ENCODE measurements at regions not wholly inside any gene's neighbourhood (a gene's known extent, or its start where the extent isn't known, plus 50 kb on each side); places are given as distances from the start of the nearest gene placed in this dataset.

DNA sequence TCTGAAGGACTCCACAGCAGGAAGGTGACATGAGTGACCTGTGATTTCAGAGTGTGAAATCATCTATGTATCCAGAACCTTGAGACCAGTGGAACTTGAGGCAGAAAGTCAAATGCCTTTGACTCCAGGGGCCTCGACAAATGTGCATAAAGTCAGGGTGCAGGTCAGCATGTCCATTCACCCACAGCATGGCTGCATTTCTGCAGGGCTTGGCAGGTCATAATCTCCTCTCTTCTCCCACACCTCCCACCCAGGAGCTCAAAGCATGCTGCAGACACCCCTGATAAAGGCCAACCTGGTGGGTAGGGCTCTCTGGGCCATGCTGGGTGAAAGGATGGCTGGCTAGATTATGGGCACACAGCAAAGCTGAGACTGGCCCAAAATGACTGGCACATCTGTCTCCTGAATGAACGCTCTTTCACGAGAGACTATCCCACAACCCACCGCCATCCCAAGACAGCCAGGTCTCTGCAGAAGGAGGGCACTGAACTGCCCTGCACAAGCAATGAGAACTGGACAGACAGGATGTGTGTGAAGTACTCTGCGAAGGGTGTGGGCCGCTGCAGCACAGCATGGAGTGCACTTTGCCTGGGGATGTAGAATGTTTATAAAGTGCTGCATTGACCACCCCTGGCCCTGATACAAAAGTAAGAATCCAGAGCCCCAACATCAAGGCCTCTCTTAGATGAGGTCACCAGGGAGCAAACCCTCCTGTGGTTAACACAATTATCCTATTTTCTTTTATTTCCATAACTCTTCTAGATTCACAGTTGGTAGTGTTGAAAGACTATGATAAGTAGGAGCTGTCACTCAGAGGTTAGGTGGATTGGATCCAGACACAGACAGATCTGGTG, 78.2 kb upstream of the NXT1 start:
- H3K23ac ChIP-seq (ENCODE audit: low read depth, low read length, poor library complexity): peak overlapping the region; percentile 55

GRCh38 chr20:23270382-23270911, 80.1 kb upstream of the NXT1 start:
- H2AK5ac ChIP-seq (ENCODE audit: low read depth, low read length): no peak overlapping the region
- H3K4ac ChIP-seq (ENCODE audit: low read length): no peak overlapping the region
- no peak overlapping the region for H2AFZ ChIP-seq (ENCODE audit: low read length)
- H3K23ac ChIP-seq (ENCODE audit: low read depth, low read length, poor library complexity): no peak overlapping the region
- H3K18ac ChIP-seq (ENCODE audit: low read length): no peak overlapping the region
- no peak overlapping the region for H2BK5ac ChIP-seq (ENCODE audit: low read length)
- H3K9me3 ChIP-seq (replicated peaks in 1 of 2; ENCODE audit: control insufficient read depth in 2 of 2, insufficient read depth in 1 of 2, low read depth in 1 of 2, low read length in 2 of 2): peaks cover 0 to 6% of the 10 kb centered on the region in 2 donors
- peaks cover 0 to 5% of the 10 kb centered on the region in 2 donors for H3K4me1 ChIP-seq (ENCODE audit: control insufficient read depth in 2 of 2, insufficient read depth in 1 of 2, low read depth in 1 of 2, low read length in 2 of 2)
- WGBS, 2 donors (ENCODE audit: extremely low coverage in 2 of 2, insufficient read length in 2 of 2, insufficient replicate concordance in 1 of 2): no CpG with 5 or more reads among the region's 11 CpGs
- no peak overlapping the region for H2BK12ac ChIP-seq (ENCODE audit: low read length)
- H3K27ac ChIP-seq (replicated peaks; ENCODE audit: low read length): no peak overlapping the region
- H3K4me2 ChIP-seq (ENCODE audit: insufficient read depth, low read length, poor library complexity, severe bottlenecking): no peak overlapping the region
- no peak overlapping the region for H4K8ac ChIP-seq (ENCODE audit: low read depth, low read length)
- H3K14ac ChIP-seq (ENCODE audit: low read length): no peak overlapping the region
- H3K9ac ChIP-seq (ENCODE audit: low read depth, low read length, poor library complexity): no peak overlapping the region
- DNase-seq (ENCODE audit: low spot score): no peak
- no peaks in the 10 kb centered on the region for H3K36me3 ChIP-seq (replicated peaks in 1 of 2; ENCODE audit: control insufficient read depth in 2 of 2, insufficient read depth in 2 of 2, low read length in 2 of 2)
- H3K27me3 ChIP-seq (ENCODE audit: control insufficient read depth in 3 of 3, insufficient read depth in 3 of 3, low read depth in 1 of 3, low read length in 3 of 3): no peaks in the 10 kb centered on the region
- no peak overlapping the region for H2BK120ac ChIP-seq (ENCODE audit: low read depth, low read length)
- H3K79me1 ChIP-seq (ENCODE audit: low read depth, low read length): no peaks in the 10 kb centered on the region
- H3K4me3 ChIP-seq (ENCODE audit: low read length in 2 of 2): no peak overlapping the region
- no peak overlapping the region for H4K91ac ChIP-seq (ENCODE audit: low read depth, low read length, poor library complexity)
- no peak overlapping the region for H2BK15ac ChIP-seq (ENCODE audit: low read length)

More for the DNA sequence above, 78.2 kb upstream of the NXT1 start:
- Histone ChIP-seq H2AFZ (ENCODE audit: low read length) (no peak overlapping the region), H2BK15ac (ENCODE audit: low read length) (no peak overlapping the region), H3K79me1 (ENCODE audit: low read depth, low read length) (no peaks in the 10 kb centered on the region), H2BK5ac (ENCODE audit: low read length) (no peak overlapping the region), H2BK120ac (ENCODE audit: low read depth, low read length) (no peak overlapping the region), H3K4me2 (ENCODE audit: insufficient read depth, low read length, poor library complexity, severe bottlenecking) (no peak overlapping the region), H3K4me1 (ENCODE audit: control insufficient read depth in 2 of 2, insufficient read depth in 1 of 2, low read depth in 1 of 2, low read length in 2 of 2) (peaks cover 0 to 5% of the 10 kb centered on the region in 2 donors), H2AK5ac (ENCODE audit: low read depth, low read length) (no peak overlapping the region), H3K27me3 (ENCODE audit: control insufficient read depth in 3 of 3, insufficient read depth in 3 of 3, low read depth in 1 of 3, low read length in 3 of 3) (no peaks in the 10 kb centered on the region), H3K27ac (replicated peaks; ENCODE audit: low read length) (no peak overlapping the region), H3K14ac (ENCODE audit: low read length) (no peak overlapping the region), H3K9ac (ENCODE audit: low read depth, low read length, poor library complexity) (no peak overlapping the region), H2BK12ac (ENCODE audit: low read length) (no peak overlapping the region), H3K36me3 (replicated peaks in 1 of 2; ENCODE audit: control insufficient read depth in 2 of 2, insufficient read depth in 2 of 2, low read length in 2 of 2) (no peaks in the 10 kb centered on the region), H3K4me3 (ENCODE audit: low read length in 2 of 2) (no peak overlapping the region), H3K4ac (ENCODE audit: low read length) (no peak overlapping the region), H3K9me3 (replicated peaks in 1 of 2; ENCODE audit: control insufficient read depth in 2 of 2, insufficient read depth in 1 of 2, low read depth in 1 of 2, low read length in 2 of 2) (peaks cover 0 to 4% of the 10 kb centered on the region in 2 donors), H3K18ac (ENCODE audit: low read length) (no peak overlapping the region), H4K8ac (ENCODE audit: low read depth, low read length) (no peak overlapping the region), H4K91ac (ENCODE audit: low read depth, low read length, poor library complexity) (peak overlapping the region; percentile 32)
- no CpG with 5 or more reads among the region's 6 CpGs for WGBS, 2 donors (ENCODE audit: extremely low coverage in 2 of 2, insufficient read length in 2 of 2, insufficient replicate concordance in 1 of 2)
- no peak for DNase-seq (ENCODE audit: low spot score)

- Histone ChIP-seq H2BK12ac (ENCODE audit: low read length) (no peak overlapping the region), H3K9ac (ENCODE audit: low read depth, low read length, poor library complexity) (no peak overlapping the region), H4K91ac (ENCODE audit: low read depth, low read length, poor library complexity) (no peak overlapping the region), H2AK5ac (ENCODE audit: low read depth, low read length) (no peak overlapping the region), H3K79me1 (ENCODE audit: low read depth, low read length) (no peaks in the 10 kb centered on the region), H3K4me3 (ENCODE audit: low read length in 2 of 2) (no peak overlapping the region), H3K9me3 (replicated peaks in 1 of 2; ENCODE audit: control insufficient read depth in 2 of 2, insufficient read depth in 1 of 2, low read depth in 1 of 2, low read length in 2 of 2) (peaks cover 0 to 6% of the 10 kb centered on the region in 2 donors), H2BK120ac (ENCODE audit: low read depth, low read length) (no peak overlapping the region), H3K4ac (ENCODE audit: low read length) (no peak overlapping the region), H3K23ac (ENCODE audit: low read depth, low read length, poor library complexity) (no peak overlapping the region), H2BK15ac (ENCODE audit: low read length) (no peak overlapping the region), H3K27ac (replicated peaks; ENCODE audit: low read length) (peak overlapping the region; percentile 62), H3K4me2 (ENCODE audit: insufficient read depth, low read length, poor library complexity, severe bottlenecking) (no peak overlapping the region), H3K27me3 (ENCODE audit: control insufficient read depth in 3 of 3, insufficient read depth in 3 of 3, low read depth in 1 of 3, low read length in 3 of 3) (no peaks in the 10 kb centered on the region), H3K14ac (ENCODE audit: low read length) (no peak overlapping the region), H3K36me3 (replicated peaks in 1 of 2; ENCODE audit: control insufficient read depth in 2 of 2, insufficient read depth in 2 of 2, low read length in 2 of 2) (no peaks in the 10 kb centered on the region), H2AFZ (ENCODE audit: low read length) (peak overlapping the region; percentile 22), H3K4me1 (ENCODE audit: control insufficient read depth in 2 of 2, insufficient read depth in 1 of 2, low read depth in 1 of 2, low read length in 2 of 2) (peaks cover 0 to 5% of the 10 kb centered on the region in 2 donors), H2BK5ac (ENCODE audit: low read length) (no peak overlapping the region), H3K18ac (ENCODE audit: low read length) (no peak overlapping the region), H4K8ac (ENCODE audit: low read depth, low read length) (no peak overlapping the region)
- no CpG with 5 or more reads among the region's 5 CpGs for WGBS, 2 donors (ENCODE audit: extremely low coverage in 2 of 2, insufficient read length in 2 of 2, insufficient replicate concordance in 1 of 2)
- DNase-seq (ENCODE audit: low spot score): no peak
Measured at GRCh38 chr20:23269954-23270353, 80.6 kb upstream of the NXT1 start.

GRCh38 chr20:23268792-23269354, 81.7 kb upstream of the NXT1 start:
- no peak overlapping the region for H3K14ac ChIP-seq (ENCODE audit: low read length)
- no peak overlapping the region for H3K4me2 ChIP-seq (ENCODE audit: insufficient read depth, low read length, poor library complexity, severe bottlenecking)
- H2BK120ac ChIP-seq (ENCODE audit: low read depth, low read length): no peak overlapping the region
- H4K8ac ChIP-seq (ENCODE audit: low read depth, low read length): no peak overlapping the region
- no peak overlapping the region for H3K23ac ChIP-seq (ENCODE audit: low read depth, low read length, poor library complexity)
- no peak overlapping the region for H2AK5ac ChIP-seq (ENCODE audit: low read depth, low read length)
- H3K4me1 ChIP-seq (ENCODE audit: control insufficient read depth in 2 of 2, insufficient read depth in 1 of 2, low read depth in 1 of 2, low read length in 2 of 2): peaks cover 0 to 5% of the 10 kb centered on the region in 2 donors
- H4K91ac ChIP-seq (ENCODE audit: low read depth, low read length, poor library complexity): no peak overlapping the region
- no peak overlapping the region for H2BK15ac ChIP-seq (ENCODE audit: low read length)
- no peak overlapping the region for H3K4me3 ChIP-seq (ENCODE audit: low read length in 2 of 2)
- no peaks in the 10 kb centered on the region for H3K79me1 ChIP-seq (ENCODE audit: low read depth, low read length)
- no peak overlapping the region for H3K4ac ChIP-seq (ENCODE audit: low read length)
- H3K9me3 ChIP-seq (replicated peaks in 1 of 2; ENCODE audit: control insufficient read depth in 2 of 2, insufficient read depth in 1 of 2, low read depth in 1 of 2, low read length in 2 of 2): peaks cover 0 to 6% of the 10 kb centered on the region in 2 donors
- H2AFZ ChIP-seq (ENCODE audit: low read length): no peak overlapping the region
- H3K36me3 ChIP-seq (replicated peaks in 1 of 2; ENCODE audit: control insufficient read depth in 2 of 2, insufficient read depth in 2 of 2, low read length in 2 of 2): no peaks in the 10 kb centered on the region
- no peak for DNase-seq (ENCODE audit: low spot score)
- WGBS, 2 donors (ENCODE audit: extremely low coverage in 2 of 2, insufficient read length in 2 of 2, insufficient replicate concordance in 1 of 2): no CpG with 5 or more reads among the region's 4 CpGs
- no peak overlapping the region for H3K9ac ChIP-seq (ENCODE audit: low read depth, low read length, poor library complexity)
- H2BK5ac ChIP-seq (ENCODE audit: low read length): no peak overlapping the region
- H3K18ac ChIP-seq (ENCODE audit: low read length): no peak overlapping the region
- no peak overlapping the region for H3K27ac ChIP-seq (replicated peaks; ENCODE audit: low read length)
- no peaks in the 10 kb centered on the region for H3K27me3 ChIP-seq (ENCODE audit: control insufficient read depth in 3 of 3, insufficient read depth in 3 of 3, low read depth in 1 of 3, low read length in 3 of 3)
- H2BK12ac ChIP-seq (ENCODE audit: low read length): no peak overlapping the region

Data from neuronal stem cell (in vitro differentiated cells).